Choroid plexus epithelial cell (primary cell): ENCODE measurements at regions not wholly inside any gene's neighbourhood (a gene's known extent, or its start where the extent isn't known, plus 50 kb on each side); places are given as distances from the start of the nearest gene placed in this dataset.

Experiments
- DNase-seq: peaks from one replicate; pipeline ENCODE4 v3.0.0-alpha.2; 2010; ENCODE audit warnings: low read depth
- H3K4me3 ChIP-seq: 2 replicates; pipeline ENCODE4 v1.5.1; 2011; ENCODE audit warnings: low read depth, mild to moderate bottlenecking, control low read depth, low read length, moderate library complexity
- TF ChIP-seq, protein P1 (sequence below): conservative IDR thresholded peaks from 2 replicates; pipeline ENCODE4 v1.5.1; 2011; ENCODE audit warnings: low read depth, mild to moderate bottlenecking, control low read depth, inconsistent platforms, low read length, moderate library complexity

DNA sequence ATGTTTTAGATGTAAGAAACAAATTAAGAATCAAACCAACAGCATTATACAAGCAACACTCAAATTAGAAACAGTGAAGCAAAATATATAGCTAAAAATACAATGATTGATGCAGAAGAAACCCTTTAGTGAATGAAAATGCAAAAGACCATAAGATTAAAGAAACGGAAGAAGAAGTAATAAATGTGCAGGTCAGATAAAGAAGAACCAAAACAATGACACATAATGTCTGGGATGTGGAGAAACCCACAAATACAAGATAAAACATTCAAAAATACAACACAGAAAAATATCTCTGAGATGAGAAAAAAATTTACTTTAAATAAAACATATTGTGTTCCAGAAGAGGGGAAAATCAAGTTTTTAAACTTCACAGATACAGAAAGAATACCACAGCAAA, 73.4 kb upstream of the AVPR1A start:
- H3K4me3 ChIP-seq: no peak overlapping the region
- TF ChIP-seq, protein P1, sequence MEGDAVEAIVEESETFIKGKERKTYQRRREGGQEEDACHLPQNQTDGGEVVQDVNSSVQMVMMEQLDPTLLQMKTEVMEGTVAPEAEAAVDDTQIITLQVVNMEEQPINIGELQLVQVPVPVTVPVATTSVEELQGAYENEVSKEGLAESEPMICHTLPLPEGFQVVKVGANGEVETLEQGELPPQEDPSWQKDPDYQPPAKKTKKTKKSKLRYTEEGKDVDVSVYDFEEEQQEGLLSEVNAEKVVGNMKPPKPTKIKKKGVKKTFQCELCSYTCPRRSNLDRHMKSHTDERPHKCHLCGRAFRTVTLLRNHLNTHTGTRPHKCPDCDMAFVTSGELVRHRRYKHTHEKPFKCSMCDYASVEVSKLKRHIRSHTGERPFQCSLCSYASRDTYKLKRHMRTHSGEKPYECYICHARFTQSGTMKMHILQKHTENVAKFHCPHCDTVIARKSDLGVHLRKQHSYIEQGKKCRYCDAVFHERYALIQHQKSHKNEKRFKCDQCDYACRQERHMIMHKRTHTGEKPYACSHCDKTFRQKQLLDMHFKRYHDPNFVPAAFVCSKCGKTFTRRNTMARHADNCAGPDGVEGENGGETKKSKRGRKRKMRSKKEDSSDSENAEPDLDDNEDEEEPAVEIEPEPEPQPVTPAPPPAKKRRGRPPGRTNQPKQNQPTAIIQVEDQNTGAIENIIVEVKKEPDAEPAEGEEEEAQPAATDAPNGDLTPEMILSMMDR: no peak
- DNase-seq: no peak

DNA sequence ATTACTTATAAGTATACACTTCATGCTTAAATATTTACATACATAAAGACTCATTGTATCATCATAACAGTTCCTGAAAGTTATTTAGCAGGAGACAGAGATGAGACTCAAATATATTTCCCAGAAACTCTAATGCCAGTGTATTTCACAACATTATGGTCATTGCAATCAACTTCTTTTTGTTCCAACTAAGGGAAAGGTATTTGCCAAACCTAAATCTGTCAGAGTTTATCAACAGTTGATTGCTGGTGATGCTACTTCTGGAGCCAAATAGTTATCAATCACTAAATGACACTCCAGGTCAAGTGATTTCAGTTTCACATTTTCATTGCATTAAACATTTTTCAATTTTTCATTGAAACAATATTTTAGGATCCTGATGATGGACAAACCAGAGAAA, 72.1 kb upstream of the AVPR1A start:
- no peak overlapping the region for H3K4me3 ChIP-seq
- TF ChIP-seq, protein P1: no peak
- no peak for DNase-seq

DNA sequence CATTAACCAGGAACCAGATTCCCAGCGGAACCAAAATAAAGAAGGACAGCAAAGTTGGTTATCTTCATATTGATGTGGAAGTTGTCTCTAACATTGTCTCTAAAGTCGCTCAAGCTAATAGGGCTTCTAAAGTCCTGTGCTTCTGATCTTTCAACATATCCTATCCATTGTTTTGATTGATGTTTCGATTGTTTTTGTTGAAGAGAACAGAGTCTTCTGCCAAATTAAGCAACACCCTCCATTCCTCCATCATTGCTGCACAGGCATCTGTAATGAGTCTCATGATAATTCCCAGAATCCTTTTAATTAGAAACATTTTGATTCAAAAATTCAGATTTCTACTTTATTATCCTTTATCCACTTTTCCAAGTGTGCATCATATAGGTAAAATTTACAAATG, 71.6 kb upstream of the AVPR1A start:
- H3K4me3 ChIP-seq: no peak overlapping the region
- TF ChIP-seq, protein P1: no peak
- DNase-seq: no peak

DNA sequence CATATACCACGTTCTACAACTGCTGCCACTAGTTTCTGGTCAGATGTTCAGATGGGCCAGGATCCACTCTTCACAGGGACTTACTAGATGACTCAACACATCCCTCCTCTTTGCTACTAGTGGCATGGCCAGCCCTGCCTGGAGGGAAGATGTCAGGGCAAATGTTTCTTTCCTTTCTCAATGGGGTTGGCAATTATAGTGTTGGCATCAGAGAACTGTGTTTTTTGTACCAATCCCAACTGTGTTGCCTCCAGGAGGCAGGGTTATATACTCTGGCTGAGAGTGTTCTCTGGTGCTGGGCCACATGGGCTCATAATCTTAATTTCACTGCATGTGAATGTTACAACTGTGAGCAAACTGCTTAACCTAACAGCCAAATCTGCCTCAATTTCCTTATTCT, 69.9 kb upstream of the AVPR1A start:
- TF ChIP-seq, protein P1: peak; percentile 3
- no peak for DNase-seq

DNA sequence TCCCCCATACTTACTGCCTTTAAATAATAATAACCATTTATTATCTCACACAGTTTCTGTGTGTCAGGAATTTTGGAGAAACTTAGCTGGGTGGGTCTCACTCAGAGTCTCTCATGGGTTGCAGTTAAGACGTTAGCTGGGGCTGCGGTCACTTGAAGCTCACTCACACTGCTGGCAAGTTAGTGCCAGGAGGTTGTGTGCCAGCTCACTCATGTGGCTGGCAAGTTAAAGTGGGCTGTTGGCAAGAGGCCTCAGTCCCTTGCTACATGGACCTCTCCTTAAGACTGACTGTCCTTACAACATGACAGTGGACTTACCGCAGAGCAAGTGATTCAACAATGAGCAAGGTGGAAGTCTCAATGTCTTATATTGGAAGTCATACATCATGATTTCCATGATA, 61.3 kb upstream of the AVPR1A start:
- H3K4me3 ChIP-seq: no peak overlapping the region
- TF ChIP-seq, protein P1: no peak
- DNase-seq: no peak

More for the DNA sequence above, 69.9 kb upstream of the AVPR1A start:
- H3K4me3 ChIP-seq: no peak overlapping the region

DNA sequence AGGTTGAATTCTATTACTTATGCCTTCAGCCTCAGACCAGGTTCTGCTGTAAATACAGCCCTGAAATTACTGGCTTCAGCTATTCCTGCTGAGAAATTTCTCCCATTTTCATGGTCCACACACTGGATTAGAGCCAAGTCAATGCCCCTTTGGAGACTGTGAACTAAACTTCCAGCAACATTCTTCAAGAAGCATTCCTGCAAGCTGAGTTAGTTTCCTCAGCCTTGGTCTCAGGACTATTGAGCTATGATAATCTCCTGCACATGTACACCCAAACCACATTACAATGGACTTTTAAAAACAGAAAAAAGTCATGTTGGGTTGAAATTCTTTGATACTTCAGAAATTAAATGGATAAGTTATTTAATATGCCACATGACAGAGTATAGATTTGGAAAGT, 58.0 kb upstream of the AVPR1A start:
- TF ChIP-seq, protein P1: no peak
- H3K4me3 ChIP-seq: no peak overlapping the region
- peak; percentile 34 for DNase-seq

DNA sequence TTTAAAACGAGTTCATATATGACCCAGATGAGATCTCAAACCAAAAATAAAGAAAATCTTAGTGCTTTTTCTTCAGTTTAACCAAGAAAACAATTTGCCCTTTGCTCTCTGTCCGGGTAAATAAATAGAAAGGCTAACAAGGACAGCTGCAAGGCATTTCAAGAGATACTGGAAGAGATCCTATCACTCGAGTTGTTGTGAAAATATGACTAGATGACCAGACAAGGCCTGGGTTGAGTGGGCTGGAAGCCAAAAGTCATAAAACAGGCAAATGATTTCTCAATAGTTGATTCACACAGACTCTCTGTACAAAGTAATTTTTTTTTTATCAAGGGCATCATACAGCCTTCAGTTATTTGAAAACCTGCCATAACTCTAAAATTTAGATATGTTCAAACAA, 55.9 kb upstream of the AVPR1A start:
- peak; percentile 42 for DNase-seq
- TF ChIP-seq, protein P1: no peak
- no peak overlapping the region for H3K4me3 ChIP-seq
